ENCODE measurements at regions not wholly inside any gene's neighbourhood (a gene's known extent, or its start where the extent isn't known, plus 50 kb on each side); places are given as distances from the start of the nearest gene placed in this dataset.

DNA sequence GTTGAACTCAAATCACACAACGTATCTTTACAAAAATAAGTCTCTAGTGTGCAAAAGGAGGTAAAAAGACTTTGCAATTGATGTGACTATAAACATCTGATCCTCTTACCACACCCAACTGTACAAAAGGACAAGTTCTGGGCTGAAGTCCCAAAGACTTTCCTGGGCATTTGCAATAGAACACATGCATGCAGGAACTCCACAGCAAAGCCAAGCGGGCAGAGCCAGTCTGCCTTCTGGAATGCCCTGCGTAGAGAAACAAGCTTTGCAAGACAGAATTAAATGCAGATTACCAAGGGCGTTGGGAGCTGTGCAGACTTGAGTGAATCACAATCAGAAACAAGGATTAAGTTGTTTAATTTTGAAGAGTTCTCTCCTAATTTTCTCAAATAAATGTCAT, 208.4 kb upstream of the ZNF521 start:
- intact Hi-C loops (cut with micrococcal nuclease) (no loop called here), dilution Hi-C loops (cut with HindIII; ENCODE audit: low sequenced_read_pairs, unreplicated experiment) (no loop called here), in situ Hi-C loops (cut with MboI; ENCODE audit: low sequenced_read_pairs) (loop anchor here (25.0 kb wide), 1 partner anchor 277 kb away; no protein-coding TSS in a partner anchor)
- CTCF ChIA-PET = no interaction called here
- peaks cover 2% of the 10 kb centered on the region for H3K27me3 ChIP-seq (ENCODE audit: control insufficient read depth, insufficient read depth, low read length)
- H2BK5ac ChIP-seq (ENCODE audit: low read depth, low read length, poor library complexity, severe bottlenecking) = no peak overlapping the region
- H2BK15ac ChIP-seq (ENCODE audit: low read depth, low read length) = no peak overlapping the region
- ATAC-seq (ENCODE audit: low read depth) (no peak), DNase-seq (no peak)
- H2AFZ ChIP-seq (replicated peaks; ENCODE audit: low read length, poor library complexity) = no peak overlapping the region
- no peak overlapping the region for H3K4me2 ChIP-seq (ENCODE audit: low read depth, low read length)
- no peak overlapping the region for H3K23ac ChIP-seq (ENCODE audit: low read depth, low read length)
- H4K91ac ChIP-seq (ENCODE audit: insufficient read depth, low read depth, low read length) = no peak overlapping the region
- TF ChIP-seq CHD1 (IDR thresholded peaks at IDR 0.05; ENCODE audit: low read depth, low read length) = no peak
- no peak for TF ChIP-seq RFX5 (IDR thresholded peaks at IDR 0.05; ENCODE audit: low read depth, low read length)
- TF ChIP-seq POLR2A (IDR thresholded peaks at IDR 0.05; ENCODE audit: low read depth, low read length) = no peak
- no peak for TF ChIP-seq MAZ (IDR thresholded peaks at IDR 0.05; ENCODE audit: borderline replicate concordance, low read depth, low read length)
- TF ChIP-seq MAFK (IDR thresholded peaks at IDR 0.05; ENCODE audit: low read depth, low read length) = no peak
- TF ChIP-seq SMC3 (IDR thresholded peaks at IDR 0.05; ENCODE audit: low read depth, low read length) = no peak
- no peak for TF ChIP-seq FOS (IDR thresholded peaks at IDR 0.05; ENCODE audit: low read depth, low read length)
- peaks cover 2% of the 10 kb centered on the region; the same call in 1 of the 2 replicates for H3K9me1 ChIP-seq (ENCODE audit: insufficient read depth, low read length)
- POLR2A ChIA-PET (ENCODE audit: unreplicated experiment) = no interaction called here
- H4K8ac ChIP-seq (ENCODE audit: low read depth in 2 of 2, low read length in 2 of 2) = no peak overlapping the region
- H2AK5ac ChIP-seq (ENCODE audit: low read depth, low read length) = no peak overlapping the region
- H4K5ac ChIP-seq (ENCODE audit: low read depth, low read length) = no peak overlapping the region
- H3K18ac ChIP-seq (ENCODE audit: low read depth, low read length) = no peak overlapping the region
- no peak overlapping the region for H3K4ac ChIP-seq (ENCODE audit: low read depth, low read length)
- 60% methylated on average over 2 of the region's 4 CpGs; no CpG with 5 or more reads in 1 of the 2 experiments for WGBS, 2 experiments (ENCODE audit: extremely low coverage in 2 of 2, insufficient read length in 1 of 2)
- H3K4me3 ChIP-seq (ENCODE audit: insufficient read depth, low read depth, low read length) = no peak overlapping the region
- H3K36me3 ChIP-seq (ENCODE audit: control insufficient read depth, insufficient read depth, low read length) = no peaks in the 10 kb centered on the region
- H2BK20ac ChIP-seq (ENCODE audit: low read depth, low read length) = no peak overlapping the region
- H3K56ac ChIP-seq (ENCODE audit: extremely low read depth, insufficient read depth, low read length) = no peak overlapping the region
- no peak overlapping the region for H2BK120ac ChIP-seq (ENCODE audit: low read depth, low read length)
- no peak overlapping the region for H3K9ac ChIP-seq (ENCODE audit: low read depth, low read length)
- no peak overlapping the region for H2AK9ac ChIP-seq (replicated peaks; ENCODE audit: low read depth, low read length, poor library complexity)
- H3K4me1 ChIP-seq (ENCODE audit: control insufficient read depth, insufficient read depth, low read length) = no peaks in the 10 kb centered on the region
- no peak overlapping the region for H3K27ac ChIP-seq (ENCODE audit: insufficient read depth, low read length)
- no peaks in the 10 kb centered on the region for H3K79me1 ChIP-seq (ENCODE audit: low read depth in 1 of 2, low read length in 2 of 2)
- no peaks in the 10 kb centered on the region for H3K9me3 ChIP-seq (ENCODE audit: control insufficient read depth, insufficient read depth, low read length)
- no peaks in the 10 kb centered on the region for H4K20me1 ChIP-seq (ENCODE audit: insufficient read depth, low read length)
- no peak overlapping the region for H3K14ac ChIP-seq (replicated peaks; ENCODE audit: low read depth, low read length)
- BruUV-seq (replicated peaks) = no TSS peak

Data from IMR-90 (cell line).